GM23248 (cell line): ENCODE measurements at regions not wholly inside any gene's neighbourhood (a gene's known extent, or its start where the extent isn't known, plus 50 kb on each side); places are given as distances from the start of the nearest gene placed in this dataset.

Experiments used
- EZH2 ChIP-seq: fragments of 200-600 bp; sonication (generic); IDR thresholded peaks from 2 replicates; pipeline ENCODE4 v1.6.1; 2018; ENCODE audit warnings: antibody characterized with exemption, mild to moderate bottlenecking; ENCODE audit not compliant: insufficient read depth, poor library complexity, severe bottlenecking
- EZH2phosphoT487 ChIP-seq: fragments of 200-600 bp; sonication (generic); IDR thresholded peaks from 2 replicates; pipeline ENCODE4 v1.6.1; 2018; ENCODE audit warnings: antibody characterized with exemption, moderate library complexity, mild to moderate bottlenecking, low read depth; ENCODE audit not compliant: insufficient read depth

DNA sequence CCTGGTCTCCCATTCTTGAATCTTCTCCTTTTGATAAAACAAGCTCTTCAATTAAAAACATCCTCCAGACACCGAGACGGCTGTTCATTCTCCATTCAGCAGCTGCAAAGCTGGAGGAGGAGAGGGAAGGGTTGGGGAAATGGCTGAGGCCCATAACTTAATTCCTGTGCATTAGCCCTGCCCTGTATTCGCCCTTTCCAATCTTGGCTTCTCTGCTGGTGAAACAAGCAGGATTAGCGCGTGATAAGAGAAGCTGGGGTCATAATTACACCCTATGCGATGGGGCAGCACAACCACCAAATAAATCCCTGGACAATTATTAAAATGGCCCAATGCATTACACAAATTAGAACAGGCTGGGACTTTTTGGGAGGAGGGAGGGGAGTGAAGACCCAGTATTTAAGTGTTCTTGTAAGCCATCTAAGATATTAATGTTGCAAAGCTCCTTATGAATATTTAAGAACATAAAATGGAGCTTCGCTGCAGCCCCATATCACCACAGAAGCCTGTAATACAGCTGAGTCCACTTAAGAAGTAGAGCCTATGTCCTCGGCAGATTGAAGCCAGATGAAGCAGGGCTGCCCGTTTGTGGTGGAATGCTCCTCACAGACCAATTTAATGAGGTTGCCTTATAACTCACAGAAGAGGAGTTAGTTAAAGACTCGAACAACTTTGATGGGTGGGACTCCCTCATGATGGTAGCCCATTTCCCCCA lies 176.6 kb upstream of the SKOR2 start:
- TF ChIP-seq EZH2phosphoT487 = no peak
- no peak for TF ChIP-seq EZH2
